GM23338 (cell line): ENCODE measurements at regions not wholly inside any gene's neighbourhood (a gene's known extent, or its start where the extent isn't known, plus 50 kb on each side); places are given as distances from the start of the nearest gene placed in this dataset.

Experiments used
- ATAC-seq: fragments of 200-7000 bp; cut with Tn5 transposase; 3 replicates; pipeline ENCODE4 v1.9.1; 2020
- DNase-seq: peaks from one replicate; pipeline ENCODE4 v3.0.0-alpha.2; 2015; ENCODE audit warnings: low spot score
- H2AFZ ChIP-seq: fragments of 200-600 bp; sonication (generic); 2 replicates; pipeline ENCODE4 v1.8.0; 2016; ENCODE audit warnings: antibody characterized with exemption, mild to moderate bottlenecking, moderate library complexity
- H3F3A ChIP-seq: fragments of 200-600 bp; sonication (generic); replicated peaks from 2 replicates; pipeline ENCODE4 v1.8.0; 2017; ENCODE audit warnings: antibody characterized with exemption, mixed run types, low read depth
- H3K27ac ChIP-seq: fragments of 200-600 bp; sonication (generic); 2 replicates; pipeline ENCODE4 v1.6.1; 2016; ENCODE audit warnings: low read depth
- H3K27me3 ChIP-seq: fragments of 200-600 bp; sonication (generic); 2 replicates; pipeline ENCODE4 v1.8.0; 2016; ENCODE audit warnings: mild to moderate bottlenecking, mixed run types, moderate library complexity; ENCODE audit not compliant: insufficient read depth
- H3K36me3 ChIP-seq: fragments of 200-600 bp; sonication (generic); 2 replicates; pipeline ENCODE4 v1.8.0; 2016; ENCODE audit warnings: mild to moderate bottlenecking; ENCODE audit not compliant: insufficient read depth
- H3K4me1 ChIP-seq: fragments of 200-600 bp; sonication (generic); 2 replicates; pipeline ENCODE4 v1.8.0; 2016; ENCODE audit warnings: mild to moderate bottlenecking, moderate library complexity; ENCODE audit not compliant: insufficient read depth
- H3K4me2 ChIP-seq: fragments of 200-600 bp; sonication (generic); 2 replicates; pipeline ENCODE4 v1.7.1; 2017; ENCODE audit warnings: mixed run types
- H3K4me3 ChIP-seq: fragments of 200-600 bp; sonication (generic); 2 replicates; pipeline ENCODE4 v1.6.1; 2016; ENCODE audit warnings: mixed run types
- H3K79me2 ChIP-seq: fragments of 200-600 bp; sonication (generic); replicated peaks from 2 replicates; pipeline ENCODE4 v1.8.0; 2017; ENCODE audit warnings: mild to moderate bottlenecking; ENCODE audit not compliant: insufficient read depth
- H3K9me2 ChIP-seq: fragments of 200-600 bp; sonication (generic); 2 replicates; pipeline ENCODE4 v1.8.0; 2017; ENCODE audit not compliant: insufficient read depth
- H4K20me1 ChIP-seq: fragments of 200-600 bp; sonication (generic); replicated peaks from 2 replicates; pipeline ENCODE4 v1.8.0; 2017; ENCODE audit warnings: mild to moderate bottlenecking; ENCODE audit not compliant: insufficient read depth
- H3K27ac Mint-ChIP-seq: 2 replicates; pipeline ENCODE4 v1.8.0; 2020; ENCODE audit warnings: inconsistent platforms, mild to moderate bottlenecking, moderate library complexity, mixed read lengths
- H3K27me3 Mint-ChIP-seq: 3 replicates; pipeline ENCODE4 v1.8.0; 2022; ENCODE audit warnings: low read depth, mild to moderate bottlenecking, moderate library complexity, mixed read lengths, inconsistent platforms; ENCODE audit not compliant: insufficient read depth, poor library complexity
- H3K36me3 Mint-ChIP-seq: 3 replicates; pipeline ENCODE4 v1.8.0; 2021; ENCODE audit warnings: low read depth, mild to moderate bottlenecking, inconsistent platforms, moderate library complexity, mixed read lengths
- H3K4me1 Mint-ChIP-seq: 3 replicates; pipeline ENCODE4 v1.8.0; 2020; ENCODE audit warnings: mild to moderate bottlenecking, inconsistent platforms, mixed read lengths
- H3K4me3 Mint-ChIP-seq: 3 replicates; pipeline ENCODE4 v1.8.0; 2021; ENCODE audit warnings: moderate library complexity, mild to moderate bottlenecking, inconsistent platforms, mixed read lengths
- H3K9me3 Mint-ChIP-seq: 3 replicates; pipeline ENCODE4 v1.8.0; 2020; ENCODE audit warnings: moderate library complexity, mild to moderate bottlenecking, inconsistent platforms, mixed read lengths
- CREB1 ChIP-seq: fragments of 250-450 bp; sonication (Bioruptor Pico); IDR thresholded peaks from 2 replicates; pipeline ENCODE4 v1.5.0; 2020; ENCODE audit warnings: low read depth, mild to moderate bottlenecking, moderate library complexity
- CTCF ChIP-seq, 2 experiments: fragments of 200-600 bp in 1 of 2; sonication (generic) in 1 of 2; conservative IDR thresholded peaks; 2 replicates each; pipeline versions ENCODE4 v1.5.1 to v1.6.1; 2016 to 2017; ENCODE audit warnings: antibody characterized with exemption in 2 of 2, low read depth in 2 of 2, mild to moderate bottlenecking in 2 of 2, moderate library complexity in 1 of 2
- EZH2 ChIP-seq: fragments of 200-600 bp; sonication (generic); IDR thresholded peaks from one replicate; pipeline ENCODE4 v1.8.0; 2017; ENCODE audit warnings: antibody characterized with exemption, mild to moderate bottlenecking, low read depth; ENCODE audit not compliant: unreplicated experiment
- EZH2phosphoT487 ChIP-seq: fragments of 200-600 bp; sonication (generic); IDR thresholded peaks from one replicate; pipeline ENCODE4 v1.8.1; 2018; ENCODE audit warnings: antibody characterized with exemption; ENCODE audit not compliant: unreplicated experiment
- JUNB ChIP-seq: IDR thresholded peaks from one replicate; pipeline ENCODE4 v1.6.1; 2016; ENCODE audit warnings: antibody characterized with exemption; ENCODE audit not compliant: unreplicated experiment
- NANOG ChIP-seq: IDR thresholded peaks from 2 replicates; pipeline ENCODE4 v1.6.1; 2016; ENCODE audit warnings: antibody characterized with exemption, borderline replicate concordance
- POLR2AphosphoS5 ChIP-seq: IDR thresholded peaks from 2 replicates; pipeline ENCODE4 v1.6.1; 2016; ENCODE audit warnings: antibody characterized with exemption, low read depth
- REST ChIP-seq: IDR thresholded peaks from one replicate; pipeline ENCODE4 v1.6.1; 2018; ENCODE audit warnings: antibody characterized with exemption; ENCODE audit not compliant: unreplicated experiment
- STAT1 ChIP-seq: IDR thresholded peaks from one replicate; pipeline ENCODE4 v1.6.1; 2016; ENCODE audit warnings: antibody characterized with exemption; ENCODE audit not compliant: unreplicated experiment
- ZNF331 ChIP-seq: fragments of 250-450 bp; sonication (Bioruptor Pico); IDR thresholded peaks from 2 replicates; pipeline ENCODE4 v1.5.0; 2020; ENCODE audit warnings: low read depth, mild to moderate bottlenecking, moderate library complexity
- ZNF462 ChIP-seq: fragments of 250-450 bp; sonication (Bioruptor Pico); IDR thresholded peaks from 2 replicates; pipeline ENCODE4 v1.5.0; 2020; ENCODE audit warnings: mild to moderate bottlenecking, moderate library complexity

GRCh38 chr2:128765811-128766210 lies 447.1 kb upstream of the HS6ST1 start (continued):
- TF ChIP-seq ZNF462 (CRISPR knock-in tag), result no peak
- TF ChIP-seq CTCF (conservative IDR thresholded peaks at IDR 0.05; ENCODE audit: low read depth in 2 of 2), result no peak
- no peak for TF ChIP-seq POLR2AphosphoS5
- TF ChIP-seq STAT1, result no peak
- no peak for TF ChIP-seq NANOG
- TF ChIP-seq JUNB, result no peak
- TF ChIP-seq EZH2, result no peak
- TF ChIP-seq EZH2phosphoT487, result no peak
- no peak for TF ChIP-seq ZNF331 (CRISPR knock-in tag)

GRCh38 chr2:128768041-128768440 lies 449.4 kb upstream of the HS6ST1 start:
- no peaks in the 10 kb centered on the region for H3K36me3 ChIP-seq
- ATAC-seq (no peak), DNase-seq (no peak)
- H3K4me2 ChIP-seq, result no peak overlapping the region
- H3K79me2 ChIP-seq, result no peaks in the 10 kb centered on the region
- H4K20me1 ChIP-seq, result no peaks in the 10 kb centered on the region
- Mint-ChIP-seq H3K9me3 (peaks cover 11% of the 10 kb centered on the region), H3K4me1 (peaks cover 13% of the 10 kb centered on the region), H3K36me3 (no peaks in the 10 kb centered on the region), H3K27ac (no peak overlapping the region), H3K27me3 (peaks cover 2% of the 10 kb centered on the region), H3K4me3 (no peak overlapping the region)
- H3K27me3 ChIP-seq, result no peaks in the 10 kb centered on the region
- no peaks in the 10 kb centered on the region for H3F3A ChIP-seq
- H3K9me2 ChIP-seq, result 0 out of 2 replicates have a peak, but pooled peaks cover 7% of the 10 kb centered on the region
- no peak overlapping the region for H2AFZ ChIP-seq
- peaks cover 9% of the 10 kb centered on the region for H3K4me1 ChIP-seq
- H3K4me3 ChIP-seq, result no peak overlapping the region
- no peak overlapping the region for H3K27ac ChIP-seq
- TF ChIP-seq CTCF (conservative IDR thresholded peaks at IDR 0.05; ENCODE audit: low read depth in 2 of 2) (no peak), REST (no peak), STAT1 (no peak), NANOG (no peak), POLR2AphosphoS5 (no peak), CREB1 (CRISPR knock-in tag) (no peak), ZNF331 (CRISPR knock-in tag) (no peak), JUNB (no peak)
